Right lobe of liver (tissue), 6 donors: ENCODE measurements at regions not wholly inside any gene's neighbourhood (a gene's known extent, or its start where the extent isn't known, plus 50 kb on each side); places are given as distances from the start of the nearest gene placed in this dataset.

Experiments
- ATAC-seq, 4 donors: fragments of 200-7000 bp; cut with Tn5 transposase; one replicate each; pipeline ENCODE4 v1.9.1; 2020; ENCODE audit warnings: mild to moderate bottlenecking in 4 of 4, moderate library complexity in 4 of 4
- DNase-seq, 3 donors: peaks; one replicate each; pipeline ENCODE4 v3.0.0-alpha.2; 2020
- H3K27ac ChIP-seq, 3 donors: fragments of 200-600 bp; one replicate each; pipeline ENCODE4 v1.8.0; 2022
- H3K27me3 ChIP-seq, 2 donors: fragments of 200-600 bp; one replicate each; pipeline ENCODE4 v1.8.0; 2022
- H3K36me3 ChIP-seq, 4 donors: fragments of 200-600 bp; sonication (generic) in 1 of 4; one replicate each; pipeline versions ENCODE4 v1.5.1 to v1.8.0; 2017 to 2022; ENCODE audit warnings: control low read depth in 1 of 4
- H3K4me1 ChIP-seq, 4 donors: fragments of 200-600 bp; sonication (generic) in 1 of 4; one replicate each; pipeline versions ENCODE4 v1.5.1 to v1.8.0; 2017 to 2022; ENCODE audit warnings: control low read depth in 1 of 4
- H3K4me3 ChIP-seq, 3 donors: fragments of 200-600 bp; one replicate each; pipeline ENCODE4 v1.8.0; 2022
- H3K9me3 ChIP-seq, 4 donors: fragments of 200-600 bp; sonication (generic) in 1 of 4; one replicate each; pipeline versions ENCODE4 v1.5.1 to v1.8.0; 2017 to 2022; ENCODE audit warnings: control low read depth in 1 of 4
- CTCF ChIP-seq, 4 donors: fragments of 200-600 bp in 3 of 4; fragments of 450-650 bp in 1 of 4; IDR thresholded peaks; one replicate each; pipeline versions ENCODE4 v1.5.1 to v1.8.0; 2016 to 2022; ENCODE audit warnings: antibody characterized with exemption in 4 of 4, mild to moderate bottlenecking in 2 of 4
- POLR2A ChIP-seq: fragments of 450-650 bp; IDR thresholded peaks from one replicate; pipeline ENCODE4 v1.6.1; 2017; ENCODE audit warnings: antibody characterized with exemption, mild to moderate bottlenecking
- WGBS: methylation state at CpG from one replicate; pipeline ENCODE4 v1.1.6; 2018; ENCODE audit warnings: low coverage, low lambda C conversion rate; ENCODE audit not compliant: insufficient coverage; ENCODE audit errors: missing lambda C conversion rate; 5-methylcytosine and 5-hydroxymethylcytosine counted together
- intact Hi-C, 2 donors: fragments of 100-400 bp; cut with DNase I; formaldehyde crosslinking; loops; one replicate each; pipeline versions ENCODE4 v1.11.2 to v1.14.1; 2022
- donor health status: DM: no; HTN: yes; CAD: no.
- donor health status: DM: no; HTN: no; CAD: no.
- donor health status: DM: no; HTN: no; CAD: no.
- donor health status: DM: no; HTN: yes; CAD: no.
- donor health status: DM: no; HTN: yes; CAD: no.

DNA sequence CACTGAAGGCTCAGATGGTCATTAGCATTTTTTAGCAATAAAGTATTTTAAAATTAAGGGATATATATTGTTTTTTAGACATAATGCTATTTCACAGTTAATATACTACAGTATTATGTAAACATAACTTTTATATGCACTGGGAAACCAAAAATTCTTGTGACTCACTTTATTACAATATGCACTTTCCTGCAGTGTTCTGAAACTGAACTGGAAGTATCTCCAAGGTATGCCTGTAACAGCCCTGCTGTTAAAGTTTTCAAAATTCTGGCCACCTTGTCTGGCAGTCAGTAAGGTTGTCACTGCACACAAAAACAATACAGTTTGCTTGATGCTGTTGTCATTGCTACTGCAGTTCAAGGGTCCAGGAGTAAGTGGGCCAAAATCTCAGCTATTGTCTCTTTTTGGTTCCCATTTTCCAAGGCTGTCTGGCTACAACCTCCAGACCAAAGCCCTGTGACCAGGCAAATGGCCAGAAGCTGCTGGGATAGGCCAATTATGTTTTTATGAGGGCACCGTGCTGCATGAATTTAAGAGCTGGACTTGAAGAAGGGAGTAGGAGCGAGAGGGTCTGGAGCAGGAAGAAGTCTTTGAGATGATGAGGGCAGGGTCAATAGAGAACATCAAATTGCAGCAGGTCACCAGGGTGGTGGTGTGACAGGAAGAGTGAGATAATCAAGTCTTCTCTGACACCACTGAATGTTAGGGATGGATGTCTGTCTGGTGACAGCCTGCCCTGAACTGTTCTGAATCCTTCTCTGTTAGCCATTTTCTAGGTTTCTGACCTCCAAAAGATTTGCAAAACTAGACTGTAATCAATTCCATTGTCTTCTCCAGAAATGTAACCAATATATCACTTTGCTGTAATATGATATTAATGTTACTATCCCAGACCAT is 82.3 kb upstream of the CACHD1 start:
- no peaks in the 10 kb centered on the region for H3K9me3 ChIP-seq
- intact Hi-C loops = no loop called here
- WGBS = 66% methylated on average over 2 of the region's 2 CpGs
- TF ChIP-seq CTCF (IDR thresholded peaks at IDR 0.05) (no peak), POLR2A (no peak)
- no peaks in the 10 kb centered on the region for H3K4me1 ChIP-seq
- H3K27me3 ChIP-seq = no peaks in the 10 kb centered on the region
- DNase-seq (no peak), ATAC-seq (no peak)
- H3K36me3 ChIP-seq = no peaks in the 10 kb centered on the region
- H3K27ac ChIP-seq = no peak overlapping the region
- no peak overlapping the region for H3K4me3 ChIP-seq

DNA sequence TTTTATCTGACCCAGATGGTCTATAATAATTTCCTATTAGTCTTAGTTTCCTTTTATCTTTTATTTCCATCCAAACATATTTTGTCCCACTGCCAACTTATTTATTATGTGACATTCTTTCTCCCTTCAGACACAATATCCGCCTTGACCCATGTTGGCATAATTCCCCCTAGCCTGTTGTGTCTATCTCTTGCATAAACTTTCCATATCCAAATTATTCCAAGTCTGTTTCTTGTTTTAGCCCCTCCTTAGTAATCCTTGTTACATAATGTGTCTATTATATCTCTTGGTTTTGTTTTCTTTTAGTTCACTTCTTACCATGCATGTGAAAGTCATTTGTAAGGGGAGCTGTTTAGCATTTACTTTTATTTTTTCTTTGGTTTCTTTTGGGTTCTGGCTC is 81.6 kb upstream of the CACHD1 start:
- Histone ChIP-seq H3K27me3 (no peaks in the 10 kb centered on the region), H3K4me1 (no peaks in the 10 kb centered on the region), H3K27ac (no peak overlapping the region), H3K4me3 (no peak overlapping the region), H3K9me3 (no peaks in the 10 kb centered on the region), H3K36me3 (no peaks in the 10 kb centered on the region)
- ATAC-seq (no peak), DNase-seq (no peak)
- no peak for TF ChIP-seq POLR2A
- TF ChIP-seq CTCF (IDR thresholded peaks at IDR 0.05) = no peak
- WGBS = 90% methylated on average over 1 of the region's 1 CpG
- intact Hi-C loops = no loop called here

DNA sequence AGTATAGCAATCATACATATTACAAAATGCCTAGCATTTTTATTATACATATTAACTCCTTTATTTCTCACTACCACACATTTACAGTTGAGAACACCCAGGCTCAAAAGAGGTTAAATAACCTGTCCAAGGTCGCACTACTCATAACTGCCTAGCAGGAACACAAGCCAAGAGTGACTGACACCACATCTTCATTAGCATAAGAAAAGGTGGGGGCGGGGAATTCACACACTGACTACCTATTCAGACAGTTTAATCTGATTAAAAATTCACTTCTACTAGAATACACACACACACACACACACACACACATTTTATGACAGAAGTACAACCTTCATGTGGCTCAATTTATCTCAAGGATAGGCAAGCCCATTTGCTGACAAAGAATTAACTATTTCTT is 77.8 kb upstream of the CACHD1 start:
- 48% methylated on average over 2 of the region's 2 CpGs for WGBS
- no peak for TF ChIP-seq POLR2A
- no peak for TF ChIP-seq CTCF (IDR thresholded peaks at IDR 0.05)
- Histone ChIP-seq H3K36me3 (no peaks in the 10 kb centered on the region), H3K4me3 (no peak overlapping the region), H3K9me3 (no peaks in the 10 kb centered on the region), H3K27ac (no peak overlapping the region), H3K4me1 (no peaks in the 10 kb centered on the region), H3K27me3 (no peaks in the 10 kb centered on the region)
- ATAC-seq (no peak), DNase-seq (no peak)
- intact Hi-C loops = no loop called here

DNA sequence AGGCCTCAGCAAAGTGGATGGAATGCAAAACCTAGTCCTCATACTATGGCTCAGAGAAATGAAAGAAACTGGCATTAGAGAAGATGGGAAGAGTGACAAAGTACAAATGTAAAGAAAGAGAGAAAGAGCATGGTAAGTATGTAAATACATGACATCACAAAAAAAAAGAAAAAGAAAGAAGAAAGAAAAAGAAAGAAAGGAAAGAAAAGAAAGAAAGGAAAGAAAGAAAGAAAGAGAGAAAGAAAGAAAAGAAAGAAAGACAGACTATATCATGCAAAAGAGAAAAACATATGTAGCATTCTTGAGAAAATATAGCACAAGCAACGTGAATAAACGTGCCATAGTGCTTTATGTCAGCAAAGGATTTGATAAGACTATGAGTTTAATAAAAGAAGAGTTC is 76.1 kb upstream of the CACHD1 start:
- 91% methylated on average over 2 of the region's 2 CpGs for WGBS
- Histone ChIP-seq H3K4me3 (no peak overlapping the region), H3K36me3 (no peaks in the 10 kb centered on the region), H3K9me3 (no peaks in the 10 kb centered on the region), H3K27ac (no peak overlapping the region), H3K27me3 (no peaks in the 10 kb centered on the region), H3K4me1 (no peaks in the 10 kb centered on the region)
- no peak for DNase-seq
- TF ChIP-seq CTCF (IDR thresholded peaks at IDR 0.05) = no peak
- no peak for TF ChIP-seq POLR2A
- intact Hi-C loops = no loop called here
- no peak for ATAC-seq
